HG02610 (cell line): ENCODE measurements at regions not wholly inside any gene's neighbourhood (a gene's known extent, or its start where the extent isn't known, plus 50 kb on each side); places are given as distances from the start of the nearest gene placed in this dataset.
"Not testable (repeated sequence)": the region's sequence is repeated elsewhere in the genome, so short reads cannot be mapped to it uniquely, and the experiment has no call there.

ENCODE experiments used
- ATAC-seq: cut with Tn5 transposase; IDR thresholded peaks from one replicate; pipeline ENCODE4 v1.9.1; 2021; ENCODE audit warnings: mild to moderate bottlenecking, moderate library complexity; ENCODE audit not compliant: unreplicated experiment

DNA sequence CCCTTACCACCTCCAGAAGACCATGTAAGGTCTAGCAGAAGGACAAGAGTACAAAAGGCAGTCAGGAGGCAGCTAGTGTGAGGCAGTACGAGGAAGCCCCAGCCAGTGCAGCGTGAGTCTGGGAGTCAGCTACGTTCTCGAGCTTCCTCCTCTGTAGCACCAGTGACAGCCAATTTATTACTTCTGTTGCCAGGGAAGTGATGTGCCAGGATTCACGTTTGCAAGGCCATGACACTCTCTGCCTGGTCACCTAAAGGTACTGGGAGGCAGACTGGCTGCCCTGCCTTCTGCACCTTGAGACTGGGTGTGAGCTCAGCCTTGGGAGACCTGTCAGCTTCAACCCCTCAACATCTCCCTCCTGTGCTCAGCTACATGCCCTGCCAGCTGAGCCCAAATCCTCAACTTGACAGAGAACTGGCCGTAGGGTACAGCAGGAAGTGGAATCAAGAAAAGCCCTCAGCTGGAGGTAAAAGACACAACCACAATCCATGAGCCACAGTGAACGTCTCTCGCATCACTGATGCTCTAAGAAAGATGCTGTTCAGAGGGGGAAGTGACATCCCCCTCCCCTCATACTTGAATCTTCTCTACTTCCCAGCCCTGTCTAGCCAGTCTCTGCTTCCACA lies 182.5 kb upstream of the RGS6 start:
- no peak for ATAC-seq

DNA sequence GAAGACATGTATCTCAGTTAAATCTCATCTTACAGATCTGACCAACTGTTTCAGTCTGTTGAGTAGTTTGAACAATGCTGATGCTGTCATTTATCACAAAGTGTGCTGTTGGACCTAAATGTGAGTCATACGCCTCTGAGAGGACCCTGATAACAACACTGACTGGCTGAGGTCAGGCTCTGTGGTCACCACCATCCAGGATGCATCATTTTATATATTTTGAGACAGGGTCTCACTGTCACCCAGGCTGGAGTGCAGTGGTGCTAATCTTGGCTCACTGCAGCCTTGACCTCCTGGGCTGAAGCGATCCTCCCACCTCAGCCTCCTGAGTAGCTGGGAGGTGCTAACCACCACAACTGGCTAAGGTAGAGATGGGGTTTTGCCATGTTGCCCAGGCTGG lies 181.0 kb upstream of the RGS6 start:
- no peak for ATAC-seq

DNA sequence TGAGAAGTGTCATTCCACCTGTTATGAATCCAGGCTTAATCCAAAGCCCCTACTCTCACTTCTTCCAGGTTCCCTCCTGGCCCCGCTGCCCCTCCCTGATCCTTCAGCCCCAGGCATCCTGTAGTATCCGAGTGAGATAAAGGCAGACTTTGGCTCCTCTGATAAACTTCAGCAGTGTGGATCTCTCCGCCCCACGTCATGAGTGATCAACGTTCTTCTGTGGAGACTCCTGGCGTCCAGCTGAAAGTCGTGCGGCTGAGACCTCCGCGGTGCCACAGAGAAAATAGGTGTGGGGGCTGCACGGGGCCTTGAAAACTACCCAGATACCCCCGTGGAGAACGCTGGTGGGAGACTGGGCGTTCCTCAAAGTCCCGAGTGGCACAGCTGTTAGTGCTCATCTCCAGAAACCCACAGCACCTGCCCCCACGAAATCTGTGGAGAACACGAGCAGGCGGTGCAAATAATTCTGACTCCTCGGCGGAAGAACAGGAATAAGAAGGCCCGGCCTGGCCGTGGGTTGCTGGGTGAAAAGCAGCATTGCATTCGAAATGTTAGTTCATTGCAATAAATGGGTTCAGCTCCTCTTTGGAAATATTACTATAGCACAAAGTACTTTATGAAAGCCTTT lies 180.0 kb upstream of the RGS6 start:
- ATAC-seq, result no peak

DNA sequence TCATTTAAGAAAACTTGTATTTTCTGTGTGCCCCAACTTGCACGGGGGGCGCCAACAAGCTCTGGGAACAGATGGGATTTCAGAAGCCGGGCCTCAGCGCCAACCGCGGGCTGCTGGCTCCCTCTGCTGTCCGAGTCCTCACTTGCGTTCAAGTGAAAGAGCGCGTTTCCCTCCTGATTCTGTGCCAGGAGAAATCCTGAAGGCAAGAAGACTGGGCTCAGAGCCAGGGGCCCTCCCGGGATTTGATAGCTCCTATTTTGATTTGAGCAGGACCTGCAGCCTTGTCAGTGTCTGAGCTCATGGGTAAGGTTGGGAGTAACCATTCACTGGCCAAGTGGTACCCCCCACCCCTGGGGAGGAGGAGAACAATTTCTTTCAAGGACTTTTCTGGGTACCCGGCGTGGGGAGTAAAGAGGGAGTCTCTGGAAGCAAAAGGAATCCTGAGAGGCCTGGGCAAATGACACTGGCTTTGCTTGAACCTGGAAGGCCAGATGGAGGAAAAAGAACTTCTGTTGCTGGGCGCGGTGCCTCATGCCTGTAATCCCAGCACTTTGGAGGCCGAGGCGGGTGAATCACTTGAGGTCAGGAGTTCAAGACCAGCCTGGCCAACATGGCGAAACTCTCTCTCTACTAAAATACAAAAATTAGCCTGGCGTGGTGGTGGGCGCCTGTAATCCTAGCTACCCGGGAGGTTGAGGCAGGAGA lies 179.0 kb upstream of the RGS6 start:
- ATAC-seq, result no peak

DNA sequence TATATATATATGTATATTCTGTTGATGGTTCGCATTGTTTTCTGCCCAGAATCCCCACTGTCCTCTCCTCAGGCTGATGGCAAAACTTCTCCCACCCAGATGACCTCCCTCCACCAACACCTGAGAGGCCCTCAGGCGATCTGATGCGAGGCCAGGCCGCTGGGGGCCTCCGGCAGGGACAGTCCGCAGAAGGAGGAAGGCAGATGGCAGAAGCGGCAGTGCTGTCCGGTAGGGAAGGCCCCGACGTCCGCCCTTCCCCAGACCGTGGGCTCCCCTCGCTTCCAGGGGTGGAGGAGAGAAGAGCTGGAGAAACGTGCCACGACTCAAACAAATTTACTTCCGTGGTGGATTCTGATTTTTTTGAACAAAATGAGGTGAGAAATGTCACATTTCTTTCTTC lies 178.3 kb upstream of the RGS6 start:
- ATAC-seq, result no peak

DNA sequence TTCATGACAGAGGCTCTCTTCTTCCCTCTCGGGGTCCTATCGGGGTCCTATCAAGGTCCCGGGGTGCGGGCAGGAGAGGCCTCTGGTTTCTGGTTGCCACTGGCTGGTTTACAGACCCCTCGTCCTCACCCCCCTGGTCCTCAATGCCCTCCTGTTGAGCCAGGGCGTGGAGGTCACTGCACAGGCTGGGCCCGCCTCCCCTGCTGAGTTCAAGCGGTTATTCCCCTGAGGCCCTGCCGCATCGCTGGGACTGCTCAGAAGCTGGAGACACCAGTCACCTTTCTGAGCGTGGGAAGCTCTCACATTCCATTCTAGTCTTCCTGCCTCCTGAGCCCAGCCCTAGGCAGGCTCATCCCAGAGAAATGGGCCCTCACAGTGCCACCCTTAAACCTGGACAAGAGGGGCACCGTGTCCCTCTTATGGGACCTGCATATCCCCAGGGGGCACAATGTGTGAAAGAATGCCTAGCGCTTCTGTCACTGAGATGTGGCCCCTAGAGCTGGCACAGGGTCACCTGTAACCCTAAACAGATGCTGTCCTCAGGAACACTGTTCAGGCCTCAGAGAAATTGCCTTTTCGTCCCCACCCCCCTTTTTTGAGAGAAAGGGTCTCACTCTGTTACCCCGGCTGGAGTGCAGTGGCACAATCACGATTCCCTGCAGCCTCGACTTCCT lies 177.7 kb upstream of the RGS6 start:
- no peak for ATAC-seq

DNA sequence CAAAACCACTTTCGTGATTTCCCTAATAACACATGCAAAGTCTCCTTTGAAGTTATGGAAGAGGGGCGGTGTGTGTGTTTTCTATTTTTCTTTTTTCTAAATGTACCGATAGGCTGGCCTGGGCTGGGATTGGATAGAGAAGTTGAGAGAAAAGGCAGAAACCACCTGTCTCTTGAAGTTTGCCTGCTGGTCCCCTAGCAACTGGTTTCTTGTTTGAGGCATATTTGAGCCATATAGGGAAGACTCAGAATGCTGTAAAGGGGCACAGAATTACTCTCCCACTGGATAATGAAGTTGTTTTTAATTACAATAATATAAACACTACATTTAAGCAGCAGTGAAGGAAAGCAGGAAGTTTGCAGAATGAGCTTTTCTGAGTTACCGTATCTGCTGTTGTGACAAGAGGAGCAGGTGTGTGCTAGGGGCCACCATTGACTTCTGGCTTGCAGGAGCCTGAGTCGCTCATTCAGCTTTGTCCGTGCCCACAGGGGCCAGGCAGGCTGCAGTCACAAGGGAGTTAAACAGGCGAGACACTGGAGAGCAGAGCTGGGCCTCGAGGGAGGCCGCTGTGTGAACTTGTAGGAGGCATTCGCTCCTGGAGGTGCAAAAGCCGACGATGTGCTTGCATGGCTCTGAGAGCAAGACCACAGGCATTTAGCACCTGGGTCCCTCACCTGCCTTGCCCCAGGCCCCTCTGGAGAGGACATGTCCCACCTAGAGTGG lies 173.8 kb upstream of the RGS6 start:
- ATAC-seq, result no peak

DNA sequence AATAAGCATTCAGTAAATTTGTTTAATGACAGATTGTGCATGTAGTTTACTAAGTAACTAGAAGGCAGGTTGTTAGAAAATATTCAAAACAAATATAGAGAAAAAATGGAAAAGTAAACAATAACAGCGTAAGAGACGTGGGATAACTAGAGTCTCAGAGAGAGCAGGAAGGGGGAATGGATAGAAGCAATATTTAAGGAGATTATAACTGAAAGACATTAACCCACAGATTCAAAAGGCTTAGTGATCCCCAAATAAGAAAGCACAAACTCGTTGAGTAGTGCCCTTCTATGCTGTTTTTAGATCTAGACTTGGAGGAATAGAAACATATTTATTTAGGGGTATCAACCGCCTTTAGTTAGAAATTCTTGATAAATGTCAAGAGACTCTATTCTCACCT lies 169.7 kb upstream of the RGS6 start:
- ATAC-seq, result no peak

DNA sequence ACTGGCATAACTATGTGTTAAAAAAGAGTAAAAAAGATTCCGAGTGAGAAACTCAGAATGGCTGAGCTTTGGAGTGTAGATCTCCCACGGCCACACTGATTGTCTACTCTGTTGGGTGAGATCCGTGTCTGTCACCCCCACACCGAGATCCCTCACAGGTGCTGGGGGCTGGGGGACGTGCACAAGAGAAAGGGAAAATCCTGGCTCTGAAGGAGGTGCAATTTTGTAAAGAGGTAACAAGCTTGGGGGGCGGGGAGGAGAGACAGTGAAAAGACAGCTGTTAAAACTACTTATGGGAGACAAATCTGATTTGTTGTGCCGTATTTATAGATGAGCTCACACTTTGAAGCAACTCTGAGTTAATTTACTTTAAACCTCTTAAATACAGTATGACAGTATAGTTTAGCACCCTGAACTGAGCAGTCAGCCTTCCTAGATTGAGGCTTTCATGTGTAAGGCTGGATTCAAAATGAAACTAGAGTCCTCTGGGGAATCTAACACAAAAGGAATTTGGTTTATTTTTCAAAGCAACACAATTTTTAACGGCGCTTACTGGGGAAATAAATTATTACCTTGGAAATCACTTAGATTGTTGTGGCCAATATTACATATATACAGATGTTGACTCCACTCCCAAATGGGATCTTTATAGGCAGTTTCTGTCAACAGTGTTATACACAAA lies 167.4 kb upstream of the RGS6 start:
- no peak for ATAC-seq

DNA sequence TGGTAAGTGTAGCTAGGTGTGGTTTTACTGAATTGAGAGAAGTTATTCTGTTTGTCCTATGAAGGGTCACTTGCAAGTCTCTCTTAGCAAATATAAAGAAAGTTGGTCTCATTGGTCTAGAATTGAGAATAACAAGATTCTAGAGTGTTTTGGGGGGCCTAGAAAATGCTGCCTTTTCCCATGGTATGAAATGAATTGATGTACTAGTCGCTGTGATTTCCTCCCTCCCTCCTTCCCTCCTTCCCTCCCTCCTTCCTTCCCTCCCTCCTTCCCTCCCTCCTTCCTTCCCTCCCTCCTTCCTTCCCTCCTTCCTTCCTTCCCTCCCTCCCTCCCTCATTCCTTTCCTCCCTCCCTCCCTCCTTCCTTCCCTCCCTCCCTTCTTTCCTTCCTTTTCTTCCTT lies 166.7 kb upstream of the RGS6 start:
- ATAC-seq, result no peak

DNA sequence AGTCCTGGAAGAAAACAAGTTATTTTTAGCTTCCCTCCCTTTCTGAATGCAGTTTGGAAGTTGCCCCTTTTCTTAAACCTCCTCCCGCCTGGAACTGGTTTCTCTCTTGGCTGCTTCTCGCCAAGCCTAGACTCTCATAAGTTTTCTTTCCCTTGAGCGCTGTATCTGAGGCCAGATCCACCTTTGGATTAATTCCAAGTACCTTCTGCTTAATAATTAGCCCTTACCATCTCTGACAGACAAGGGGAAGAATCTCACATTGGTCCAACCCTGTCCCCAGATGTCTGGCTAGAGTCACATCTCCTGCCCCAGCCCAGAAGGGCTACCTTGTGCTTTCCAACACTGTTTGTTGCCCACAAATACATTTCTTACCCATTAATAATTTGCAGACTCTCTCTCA lies 161.8 kb upstream of the RGS6 start:
- ATAC-seq, result no peak

DNA sequence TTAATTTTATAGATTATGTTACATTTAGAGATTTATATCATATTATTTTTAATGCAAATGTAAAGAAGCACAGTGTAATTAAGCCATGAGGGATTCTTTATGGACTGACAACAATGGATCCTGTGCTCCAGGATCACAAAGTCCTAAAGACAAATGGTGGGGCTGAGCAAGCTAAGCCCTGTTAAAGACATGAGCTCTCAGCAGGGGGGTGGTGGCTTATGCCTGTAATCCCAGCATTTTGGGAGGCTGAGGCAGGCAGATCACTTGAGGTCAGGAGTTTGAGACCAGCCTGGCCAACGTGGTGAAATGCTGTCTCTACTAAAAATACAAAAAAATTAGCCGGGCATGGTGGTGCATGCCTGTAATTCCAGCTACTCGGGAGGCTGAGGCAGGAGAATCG lies 160.8 kb upstream of the RGS6 start:
- not testable (repeated sequence) for ATAC-seq

DNA sequence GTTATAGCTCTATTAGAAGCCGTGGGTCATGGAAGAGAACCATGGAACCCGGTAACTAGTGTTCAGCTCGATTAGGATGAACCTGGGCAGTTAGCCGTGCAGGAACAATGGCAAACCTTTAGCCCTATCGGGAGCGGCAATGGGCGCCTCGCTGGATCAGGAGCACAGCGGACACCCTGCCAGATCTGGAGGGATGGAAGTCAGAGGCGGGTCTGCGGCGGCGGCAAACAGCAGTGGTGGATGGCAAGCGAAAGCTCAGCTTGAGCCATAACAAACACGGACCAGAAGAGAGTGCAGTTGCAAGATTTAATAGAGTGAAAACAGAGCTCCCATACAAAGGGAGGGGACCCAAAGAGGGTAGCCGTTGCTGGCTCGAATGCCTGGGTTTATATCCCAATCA lies 160.2 kb upstream of the RGS6 start:
- not testable (repeated sequence) for ATAC-seq

DNA sequence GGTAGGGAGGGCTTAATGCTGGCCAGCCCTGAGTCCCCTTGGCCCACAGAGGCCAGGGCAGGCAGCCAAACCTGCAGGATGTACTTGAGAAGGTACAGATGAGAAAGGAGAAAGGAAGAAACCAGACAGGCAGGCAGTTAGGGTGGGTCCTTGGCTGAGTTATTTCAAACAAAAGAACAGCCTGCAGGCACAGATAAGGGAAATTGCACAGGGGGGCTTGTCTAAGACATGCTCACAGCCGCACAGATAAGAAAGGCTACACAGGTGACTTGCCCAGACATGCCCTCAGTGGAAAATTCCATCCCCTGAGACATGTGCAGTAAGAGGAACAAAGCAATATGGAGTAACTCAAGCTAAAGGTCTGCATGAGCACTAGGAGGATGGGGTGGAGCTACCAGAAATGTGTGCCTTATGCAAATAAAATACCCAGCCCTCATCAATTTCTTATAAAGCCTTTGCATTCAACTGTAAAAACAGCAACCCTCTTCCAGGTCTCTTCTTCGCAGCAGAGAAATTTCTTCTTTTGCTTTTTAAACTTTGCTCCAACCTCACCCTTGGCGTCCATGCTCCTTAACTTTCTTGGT lies 158.2 kb upstream of the RGS6 start:
- no peak for ATAC-seq

DNA sequence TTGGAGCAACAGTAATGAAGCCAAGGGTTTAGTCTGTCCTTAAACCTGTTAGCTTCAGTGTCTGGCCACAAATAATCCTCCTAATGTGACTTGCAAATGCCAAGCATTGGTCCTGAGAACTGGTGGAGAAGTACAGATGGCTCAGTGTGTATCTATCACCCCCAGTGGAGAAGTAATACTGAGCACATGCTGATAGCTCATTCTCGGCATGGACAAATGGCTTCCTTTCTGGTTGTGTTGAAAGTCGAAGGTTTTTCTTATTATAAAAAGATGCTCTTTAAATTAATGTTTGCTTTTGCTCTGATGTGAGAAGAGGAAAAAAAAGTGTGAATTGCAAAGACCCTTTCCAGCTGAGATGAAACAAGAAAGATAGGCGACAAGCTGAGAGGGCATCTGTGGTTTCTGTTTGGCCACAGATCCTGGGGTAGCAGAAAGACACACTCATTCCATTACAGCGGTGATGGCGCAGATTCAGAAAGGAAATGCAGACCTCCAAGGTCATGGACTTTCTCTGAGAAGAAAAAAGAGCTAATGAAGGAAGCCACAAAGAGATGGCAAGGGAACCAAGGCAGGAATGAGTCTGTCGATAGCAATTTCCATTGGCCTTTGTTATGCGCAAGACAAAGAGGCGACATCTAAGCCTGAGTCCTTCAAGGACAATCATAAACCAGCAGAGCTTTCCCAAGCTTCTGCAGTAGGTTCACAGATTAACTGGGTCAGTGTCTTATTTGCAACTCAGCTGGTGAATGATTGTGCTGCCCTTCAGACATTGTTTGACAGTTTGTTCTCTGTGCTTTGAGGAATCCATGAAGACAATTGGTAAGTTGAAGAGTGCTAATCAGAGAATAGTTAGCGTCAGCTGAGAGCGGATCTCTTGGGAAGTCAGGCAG lies 155.5 kb upstream of the RGS6 start:
- no peak for ATAC-seq

DNA sequence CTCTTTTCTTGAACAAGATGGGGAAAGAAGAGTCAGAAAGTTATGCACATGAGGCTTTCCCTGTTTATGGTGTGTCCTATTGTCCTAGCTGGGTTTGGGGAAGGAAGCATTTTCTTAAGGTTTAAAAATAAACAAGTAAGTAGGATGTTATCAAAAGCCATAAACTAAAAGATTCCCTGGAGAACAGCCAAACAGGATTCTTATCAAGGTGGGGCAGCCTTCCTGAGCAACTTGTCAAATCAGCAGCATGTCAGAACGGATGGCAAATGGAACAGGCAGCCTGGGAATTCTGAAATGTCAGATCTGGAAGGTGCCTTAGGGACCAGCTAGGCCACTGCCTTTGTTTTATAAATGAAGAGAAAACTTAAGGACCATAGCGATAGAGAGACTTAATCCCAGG lies 152.2 kb upstream of the RGS6 start:
- ATAC-seq, result no peak

DNA sequence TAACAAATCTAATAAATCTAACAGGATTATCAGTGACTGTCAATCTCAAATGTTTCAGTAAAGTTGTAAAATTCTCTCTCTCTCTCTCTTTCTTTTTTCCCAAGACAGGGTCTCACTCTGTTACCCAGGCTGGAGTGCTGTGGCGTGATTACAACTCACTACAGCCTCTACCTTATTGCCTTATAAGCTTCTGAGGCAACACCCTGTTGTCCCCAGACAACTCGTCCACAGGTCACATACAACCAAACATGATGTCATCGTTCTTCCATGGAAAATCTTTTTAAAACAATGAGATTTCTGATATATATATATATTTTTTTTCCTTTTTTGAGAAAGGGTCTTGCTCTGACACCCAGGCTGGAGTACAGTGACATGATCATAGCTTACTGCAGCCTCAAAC lies 151.4 kb upstream of the RGS6 start:
- no peak for ATAC-seq

DNA sequence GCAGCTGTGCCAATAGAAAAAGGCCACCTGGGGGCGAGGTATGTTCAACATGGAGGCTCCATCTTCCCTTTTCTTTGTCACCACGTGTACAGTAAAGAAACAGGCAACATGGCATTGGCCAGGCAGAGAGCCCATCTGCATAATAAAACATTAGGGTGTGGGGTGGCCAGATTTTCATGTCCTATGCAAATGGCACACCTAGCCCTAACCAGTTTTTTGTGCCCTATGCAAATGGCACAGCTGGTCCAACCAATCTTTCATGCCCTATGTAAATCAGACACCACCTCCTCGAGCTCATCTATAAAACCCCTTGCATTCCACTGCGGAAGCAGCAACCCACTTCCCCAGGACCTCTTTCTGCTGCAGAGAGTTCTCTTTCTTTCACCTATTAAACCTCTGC lies 149.1 kb upstream of the RGS6 start:
- ATAC-seq, result no peak

DNA sequence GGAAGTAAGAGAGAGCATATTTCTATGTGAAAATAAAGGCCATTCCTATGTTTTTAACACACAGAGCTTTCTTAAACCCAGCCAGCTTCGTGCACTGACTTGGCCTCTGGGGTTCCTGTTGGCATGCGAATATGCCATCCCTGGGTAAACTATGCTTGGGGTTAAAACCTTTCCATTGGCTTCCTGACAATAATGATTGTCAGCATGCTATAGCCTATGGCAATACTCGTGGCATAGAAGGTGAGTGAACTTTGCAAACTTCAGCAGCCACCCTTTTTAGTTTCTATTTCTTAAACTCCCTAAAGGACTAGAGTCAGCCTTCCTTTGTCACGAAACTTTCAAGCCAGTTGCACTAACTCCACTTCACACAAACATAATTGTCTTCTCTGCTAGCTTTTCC lies 148.4 kb upstream of the RGS6 start:
- no peak for ATAC-seq
